SW 1271 (cell line): ENCODE measurements at regions not wholly inside any gene's neighbourhood (a gene's known extent, or its start where the extent isn't known, plus 50 kb on each side); places are given as distances from the start of the nearest gene placed in this dataset.
"Not testable (repeated sequence)": the region's sequence is repeated elsewhere in the genome, so short reads cannot be mapped to it uniquely, and the experiment has no call there.

Experiments
- DNase-seq, 2 experiments: peaks; one replicate each; lab custom pipeline; 2025; lab: John Stamatoyannopoulos, UW

DNA sequence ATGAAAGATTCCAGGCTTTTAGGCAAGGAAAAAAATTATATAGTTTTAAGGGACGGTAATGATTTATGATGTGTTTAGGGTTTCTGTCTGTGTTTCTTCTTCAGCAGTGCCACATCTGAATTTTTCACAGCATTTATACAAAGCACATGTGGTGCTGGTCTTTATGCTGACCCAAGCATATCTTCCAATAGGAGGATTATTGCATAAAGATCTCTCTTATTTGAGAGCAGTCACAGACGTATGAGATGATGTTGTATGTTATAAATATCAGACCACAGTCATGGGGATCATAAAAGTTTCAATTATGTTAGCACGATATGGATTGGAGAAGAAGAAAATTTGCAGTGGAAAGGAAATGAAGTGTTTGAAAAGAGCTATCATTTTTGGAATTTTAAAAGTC lies 150.9 kb downstream of the RASEF start:
- DNase-seq = no peak

DNA sequence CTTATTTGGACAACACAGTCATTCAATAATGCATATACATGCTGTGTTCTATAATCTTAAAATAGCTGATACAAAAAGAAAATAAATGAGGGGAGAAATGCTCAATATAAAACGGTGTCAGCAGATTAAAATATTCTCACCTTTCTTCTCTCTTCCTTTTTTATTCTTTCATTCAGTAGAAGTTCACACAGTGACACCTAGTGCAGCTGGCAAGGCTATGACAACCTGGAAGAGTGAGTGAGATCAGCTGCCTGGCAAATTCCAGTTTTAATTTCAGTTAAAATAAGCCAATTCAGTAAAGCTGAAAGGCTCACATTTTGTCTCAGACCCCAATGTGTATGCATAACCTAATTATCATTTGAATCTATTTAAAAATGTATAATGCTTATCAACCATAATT lies 150.3 kb downstream of the RASEF start:
- no peak for DNase-seq

DNA sequence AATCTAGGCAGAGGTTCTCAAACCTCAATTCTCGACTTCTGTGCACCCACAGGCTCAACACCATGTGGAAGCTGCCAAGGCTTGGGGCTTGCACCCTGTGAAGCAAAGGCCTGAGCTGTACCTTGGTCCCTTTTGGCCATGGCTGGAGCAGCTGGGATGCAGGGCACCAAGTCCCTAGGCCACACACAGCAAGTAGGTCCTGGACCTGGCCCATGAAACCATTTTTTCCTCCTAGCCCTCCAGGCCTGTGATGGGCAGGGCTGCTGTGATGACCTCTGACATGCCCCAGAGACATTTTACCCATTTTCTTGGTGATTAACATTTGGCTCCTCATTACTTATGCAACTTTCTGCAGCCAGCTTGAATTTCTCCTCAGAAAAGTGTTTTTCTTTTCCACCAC lies 146.7 kb downstream of the RASEF start:
- DNase-seq = not testable (repeated sequence)

DNA sequence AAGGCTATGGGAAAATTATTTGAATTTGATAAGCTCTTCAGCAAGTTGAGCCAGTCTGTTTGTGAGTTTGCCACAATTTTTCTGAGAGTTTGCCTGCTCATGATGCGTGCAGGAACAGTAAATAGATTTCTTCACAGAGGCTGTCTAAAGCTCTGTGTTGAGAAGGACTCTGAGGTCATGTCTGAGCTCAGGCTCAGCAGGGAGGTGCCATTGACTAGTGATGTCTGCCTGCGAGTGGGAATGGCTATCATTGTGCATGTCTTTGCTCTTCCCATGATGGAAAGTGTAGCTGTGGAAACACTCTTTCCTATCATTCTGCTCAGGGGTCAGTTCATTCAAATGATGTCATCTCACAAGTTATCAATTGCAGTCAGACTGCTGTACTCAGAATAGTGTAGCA lies 142.8 kb downstream of the RASEF start:
- no peak for DNase-seq

DNA sequence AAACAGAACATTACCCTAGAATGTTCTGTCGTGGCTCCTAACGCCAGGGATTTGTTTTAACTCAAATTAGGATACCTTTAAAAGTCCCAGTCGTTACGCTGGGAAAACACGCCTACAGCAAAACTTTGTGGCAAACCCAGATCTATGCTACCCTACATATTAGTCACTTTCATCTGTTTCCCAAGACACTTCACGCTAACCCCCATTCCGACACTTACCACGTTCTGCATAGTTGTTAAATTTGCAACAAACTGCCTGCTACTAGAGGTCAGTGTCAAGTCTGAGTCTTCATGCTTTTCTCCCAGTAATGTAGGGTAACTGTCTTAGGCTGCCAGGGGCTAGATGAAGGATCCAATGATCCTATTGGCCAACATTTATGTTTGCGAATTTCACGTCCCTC lies 140.3 kb downstream of the RASEF start:
- DNase-seq = no peak

DNA sequence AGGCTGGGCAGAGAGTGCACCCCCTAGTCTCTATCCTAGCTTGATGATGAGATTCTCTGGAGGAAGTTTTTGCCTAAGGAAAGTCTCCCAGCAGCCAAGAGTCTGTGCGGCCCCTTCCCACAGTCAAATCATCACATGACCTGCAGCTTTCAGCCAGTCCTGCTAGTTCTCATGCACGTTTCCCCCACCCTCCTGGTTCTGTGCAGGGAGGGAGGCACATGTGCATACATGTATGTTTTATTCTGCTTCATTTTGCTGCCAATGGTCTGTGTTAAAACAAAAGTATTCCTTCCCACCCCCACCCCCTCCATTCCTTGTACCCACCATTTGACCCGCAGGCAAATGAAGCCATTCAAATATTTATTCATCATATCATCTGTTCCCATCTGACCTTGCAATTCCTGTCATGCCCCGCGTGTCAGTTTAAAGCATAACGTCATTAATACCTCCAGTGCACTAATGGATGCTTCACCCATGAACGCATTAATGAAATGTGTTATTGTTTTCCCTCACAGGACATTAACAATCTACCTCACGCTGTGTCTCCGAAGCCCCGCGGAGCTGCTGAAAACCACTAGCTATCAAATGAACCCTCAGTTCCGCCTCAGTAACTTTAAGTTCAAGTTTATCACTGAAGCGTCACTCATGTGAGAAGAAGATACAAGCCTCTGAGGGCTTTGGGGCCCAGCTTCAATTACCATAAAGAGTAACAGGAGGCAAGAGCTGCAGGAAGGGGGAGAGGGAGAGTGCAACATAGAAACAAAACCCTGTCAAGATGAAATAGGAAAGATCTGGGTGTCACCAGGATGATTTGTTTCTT lies 139.6 kb downstream of the RASEF start:
- DNase-seq = no peak

DNA sequence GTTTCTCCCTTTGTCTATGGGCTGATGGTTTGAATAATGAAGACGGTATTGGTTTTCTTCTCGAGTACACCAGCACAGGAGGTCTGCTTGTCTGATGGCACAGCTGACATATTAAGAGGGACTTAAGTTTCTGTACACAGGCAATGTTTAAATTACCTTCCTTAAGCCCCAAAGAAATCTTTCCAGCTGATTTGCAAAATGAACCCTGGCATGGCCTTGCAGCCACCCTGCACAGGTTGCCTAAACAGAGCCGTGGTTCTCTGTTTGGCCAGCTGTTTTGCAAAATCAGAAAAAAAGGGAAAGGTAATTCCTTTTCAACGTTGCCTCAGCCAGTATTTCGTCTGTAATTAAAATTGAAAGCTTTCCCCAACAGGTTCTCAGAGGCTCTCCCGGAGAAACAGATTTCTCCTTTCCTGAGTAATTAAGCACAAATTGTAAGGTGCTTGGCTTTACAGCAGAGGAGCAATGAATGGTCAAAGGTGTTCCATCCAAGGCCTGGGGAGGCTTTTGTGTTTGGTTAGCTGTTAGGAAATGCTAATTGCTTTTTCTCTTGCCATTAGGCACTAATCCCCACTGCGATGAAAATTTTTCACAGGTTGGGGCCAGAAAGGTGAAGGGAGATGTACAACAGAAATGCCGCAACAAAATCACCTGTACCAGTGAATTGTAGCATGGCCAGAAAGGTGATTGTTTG lies 138.9 kb downstream of the RASEF start:
- no peak for DNase-seq
